Chondrocyte (in vitro differentiated cells): ENCODE measurements at regions not wholly inside any gene's neighbourhood (a gene's known extent, or its start where the extent isn't known, plus 50 kb on each side); places are given as distances from the start of the nearest gene placed in this dataset.

Source experiments
- DNase-seq: peaks from one replicate; pipeline ENCODE4 v3.0.0; 2021; ENCODE audit warnings: mixed read lengths, low spot score
- H3K27ac Mint-ChIP-seq: one replicate; pipeline ENCODE4 v1.8.0; 2021; ENCODE audit warnings: mild to moderate bottlenecking, moderate library complexity, mixed read lengths; ENCODE audit not compliant: unreplicated experiment
- H3K27me3 Mint-ChIP-seq: 2 replicates; pipeline ENCODE4 v1.8.0; 2021; ENCODE audit warnings: low read depth, mixed read lengths
- H3K36me3 Mint-ChIP-seq: 2 replicates; pipeline ENCODE4 v1.8.0; 2021; ENCODE audit warnings: low read depth, mixed read lengths
- H3K4me1 Mint-ChIP-seq: 2 replicates; pipeline ENCODE4 v1.8.0; 2021; ENCODE audit warnings: low read depth, mild to moderate bottlenecking, mixed read lengths
- H3K4me3 Mint-ChIP-seq: one replicate; pipeline ENCODE4 v1.8.0; 2021; ENCODE audit warnings: mild to moderate bottlenecking, moderate library complexity, mixed read lengths; ENCODE audit not compliant: unreplicated experiment
- H3K9me3 Mint-ChIP-seq: 2 replicates; pipeline ENCODE4 v1.8.0; 2021; ENCODE audit warnings: low read depth, mixed read lengths
- TF ChIP-seq, protein P1 (sequence below): fragments of 200-600 bp; sonication (generic); IDR thresholded peaks from 2 replicates; pipeline ENCODE4 v1.5.0; 2021; ENCODE audit warnings: antibody characterized with exemption, mild to moderate bottlenecking, moderate library complexity

GRCh38 chr7:13198727-13199126 lies 511.3 kb downstream of the ARL4A start:
- Mint-ChIP-seq H3K36me3 (no peaks in the 10 kb centered on the region), H3K9me3 (no peaks in the 10 kb centered on the region), H3K4me1 (peaks cover 12% of the 10 kb centered on the region), H3K27me3 (no peaks in the 10 kb centered on the region), H3K27ac (no peak overlapping the region), H3K4me3 (no peak overlapping the region)
- TF ChIP-seq, protein P1, sequence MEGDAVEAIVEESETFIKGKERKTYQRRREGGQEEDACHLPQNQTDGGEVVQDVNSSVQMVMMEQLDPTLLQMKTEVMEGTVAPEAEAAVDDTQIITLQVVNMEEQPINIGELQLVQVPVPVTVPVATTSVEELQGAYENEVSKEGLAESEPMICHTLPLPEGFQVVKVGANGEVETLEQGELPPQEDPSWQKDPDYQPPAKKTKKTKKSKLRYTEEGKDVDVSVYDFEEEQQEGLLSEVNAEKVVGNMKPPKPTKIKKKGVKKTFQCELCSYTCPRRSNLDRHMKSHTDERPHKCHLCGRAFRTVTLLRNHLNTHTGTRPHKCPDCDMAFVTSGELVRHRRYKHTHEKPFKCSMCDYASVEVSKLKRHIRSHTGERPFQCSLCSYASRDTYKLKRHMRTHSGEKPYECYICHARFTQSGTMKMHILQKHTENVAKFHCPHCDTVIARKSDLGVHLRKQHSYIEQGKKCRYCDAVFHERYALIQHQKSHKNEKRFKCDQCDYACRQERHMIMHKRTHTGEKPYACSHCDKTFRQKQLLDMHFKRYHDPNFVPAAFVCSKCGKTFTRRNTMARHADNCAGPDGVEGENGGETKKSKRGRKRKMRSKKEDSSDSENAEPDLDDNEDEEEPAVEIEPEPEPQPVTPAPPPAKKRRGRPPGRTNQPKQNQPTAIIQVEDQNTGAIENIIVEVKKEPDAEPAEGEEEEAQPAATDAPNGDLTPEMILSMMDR, result no peak
- no peak for DNase-seq

GRCh38 chr7:13201628-13202027 lies 514.2 kb downstream of the ARL4A start:
- H3K36me3 Mint-ChIP-seq, result no peaks in the 10 kb centered on the region
- H3K4me1 Mint-ChIP-seq, result peaks cover 12% of the 10 kb centered on the region
- H3K9me3 Mint-ChIP-seq, result peaks cover 11% of the 10 kb centered on the region
- DNase-seq, result no peak
- H3K4me3 Mint-ChIP-seq, result no peak overlapping the region
- no peak overlapping the region for H3K27ac Mint-ChIP-seq
- H3K27me3 Mint-ChIP-seq, result no peaks in the 10 kb centered on the region
- TF ChIP-seq, protein P1, result no peak

GRCh38 chr7:13217768-13218167 lies 530.3 kb downstream of the ARL4A start:
- Mint-ChIP-seq H3K4me3 (no peak overlapping the region), H3K9me3 (no peaks in the 10 kb centered on the region), H3K36me3 (no peaks in the 10 kb centered on the region), H3K4me1 (peaks cover 5% of the 10 kb centered on the region), H3K27ac (no peak overlapping the region), H3K27me3 (no peaks in the 10 kb centered on the region)
- DNase-seq, result no peak
- TF ChIP-seq, protein P1, result no peak

DNA sequence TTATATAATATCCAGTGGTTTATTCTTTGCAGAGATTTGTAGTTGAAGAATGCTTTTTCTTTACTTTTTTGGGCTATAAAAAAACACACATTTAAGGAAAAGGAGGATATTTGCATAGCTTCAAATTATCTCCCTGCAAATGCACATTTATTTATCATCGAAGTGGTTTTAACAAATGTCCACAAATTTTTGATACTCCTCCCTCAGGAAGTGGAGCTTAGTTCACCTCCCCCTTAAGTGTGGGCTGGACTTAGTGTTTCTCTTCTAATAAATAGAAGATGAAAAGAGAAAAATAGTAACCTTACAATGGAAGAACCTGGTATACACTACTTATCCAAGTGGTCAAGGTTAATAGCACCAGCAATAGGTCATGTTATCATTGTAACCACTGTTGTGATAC lies 537.6 kb downstream of the ARL4A start:
- Mint-ChIP-seq H3K36me3 (no peaks in the 10 kb centered on the region), H3K27me3 (no peaks in the 10 kb centered on the region), H3K4me3 (no peak overlapping the region), H3K27ac (no peak overlapping the region), H3K9me3 (no peaks in the 10 kb centered on the region), H3K4me1 (no peaks in the 10 kb centered on the region)
- TF ChIP-seq, protein P1, result no peak
- no peak for DNase-seq

DNA sequence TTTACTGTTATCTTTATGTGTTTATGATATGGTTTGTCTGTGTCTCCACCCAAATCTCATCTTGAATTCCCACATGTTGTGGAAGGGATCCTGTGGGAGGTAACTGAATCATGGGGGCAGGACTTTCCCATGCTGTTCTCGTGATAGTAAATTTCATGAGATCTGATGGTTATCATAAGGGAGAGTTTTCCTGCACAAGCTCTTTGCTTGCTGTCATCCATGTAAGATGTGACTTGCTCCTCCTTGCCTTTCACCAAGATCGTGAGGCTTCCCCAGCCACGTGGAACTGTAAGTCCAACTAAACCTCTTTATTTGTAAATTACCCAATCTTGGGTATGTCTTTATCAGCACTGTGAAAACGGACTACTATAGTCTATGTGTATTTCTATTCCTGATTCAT lies 539.0 kb downstream of the ARL4A start:
- TF ChIP-seq, protein P1, result no peak
- Mint-ChIP-seq H3K9me3 (no peaks in the 10 kb centered on the region), H3K27me3 (no peaks in the 10 kb centered on the region), H3K27ac (no peak overlapping the region), H3K4me3 (no peak overlapping the region), H3K4me1 (no peaks in the 10 kb centered on the region), H3K36me3 (no peaks in the 10 kb centered on the region)
- DNase-seq, result no peak
